ENCODE measurements at regions not wholly inside any gene's neighbourhood (a gene's known extent, or its start where the extent isn't known, plus 50 kb on each side); places are given as distances from the start of the nearest gene placed in this dataset.

DNA sequence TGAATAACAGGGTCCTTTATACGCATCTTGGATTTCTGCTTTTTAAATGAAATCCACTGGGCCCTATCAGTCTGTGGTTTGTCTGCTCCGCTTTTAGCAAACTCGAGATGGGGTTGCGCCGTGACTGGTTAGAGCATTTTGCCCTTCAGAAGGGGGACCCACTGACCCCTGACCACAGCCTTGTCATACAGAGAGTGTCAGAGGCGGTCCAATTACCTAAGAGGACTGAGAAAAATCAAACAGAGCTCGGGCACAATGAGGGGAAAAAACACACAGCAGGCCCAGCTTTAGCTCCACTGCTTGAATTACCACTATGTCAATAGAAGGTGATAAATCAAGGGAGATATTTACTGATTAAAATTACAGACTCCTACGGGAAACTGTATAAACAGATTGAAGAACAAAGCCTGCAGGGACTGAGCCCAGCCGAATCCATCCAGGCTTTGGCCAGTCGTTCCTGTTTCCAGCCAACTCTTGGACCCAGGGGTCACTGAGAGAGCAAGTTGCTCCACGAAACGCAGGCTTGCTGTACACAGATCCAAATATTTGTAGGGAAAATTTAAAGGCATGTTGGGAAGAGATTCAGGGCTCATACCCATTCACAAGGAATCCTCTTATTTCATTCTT lies 131.9 kb upstream of the ZFHX3 start:
- BruUV-seq (replicated peaks), result no TSS peak
- ATAC-seq, result no peak

DNA sequence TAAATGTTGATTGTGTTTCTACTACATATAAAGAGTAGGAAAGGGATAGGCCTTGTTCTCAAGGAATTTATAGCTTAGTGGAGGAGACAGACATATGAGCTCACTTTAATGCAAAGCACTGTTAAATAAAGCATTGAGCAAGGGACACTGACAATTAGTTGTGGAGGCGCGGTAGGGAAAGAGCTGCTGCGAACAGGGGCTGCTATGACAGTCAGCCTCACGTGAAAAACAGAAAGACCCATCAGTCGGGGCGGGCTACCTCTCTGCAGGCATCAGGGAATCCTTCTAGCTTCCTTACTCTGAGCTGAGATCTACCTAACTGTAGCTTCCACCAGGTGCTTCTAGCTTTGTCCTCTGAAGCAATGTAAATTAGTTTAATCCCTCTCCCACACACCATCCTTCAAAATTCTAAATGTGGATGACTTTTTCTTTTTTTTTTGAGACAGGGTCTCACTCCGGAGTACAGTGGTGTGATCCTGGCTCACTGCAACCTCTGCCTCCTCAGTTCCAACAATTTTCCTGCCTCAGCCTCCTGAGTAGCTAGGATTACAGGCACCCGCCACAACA lies 129.9 kb upstream of the ZFHX3 start:
- TF ChIP-seq, protein P1, sequence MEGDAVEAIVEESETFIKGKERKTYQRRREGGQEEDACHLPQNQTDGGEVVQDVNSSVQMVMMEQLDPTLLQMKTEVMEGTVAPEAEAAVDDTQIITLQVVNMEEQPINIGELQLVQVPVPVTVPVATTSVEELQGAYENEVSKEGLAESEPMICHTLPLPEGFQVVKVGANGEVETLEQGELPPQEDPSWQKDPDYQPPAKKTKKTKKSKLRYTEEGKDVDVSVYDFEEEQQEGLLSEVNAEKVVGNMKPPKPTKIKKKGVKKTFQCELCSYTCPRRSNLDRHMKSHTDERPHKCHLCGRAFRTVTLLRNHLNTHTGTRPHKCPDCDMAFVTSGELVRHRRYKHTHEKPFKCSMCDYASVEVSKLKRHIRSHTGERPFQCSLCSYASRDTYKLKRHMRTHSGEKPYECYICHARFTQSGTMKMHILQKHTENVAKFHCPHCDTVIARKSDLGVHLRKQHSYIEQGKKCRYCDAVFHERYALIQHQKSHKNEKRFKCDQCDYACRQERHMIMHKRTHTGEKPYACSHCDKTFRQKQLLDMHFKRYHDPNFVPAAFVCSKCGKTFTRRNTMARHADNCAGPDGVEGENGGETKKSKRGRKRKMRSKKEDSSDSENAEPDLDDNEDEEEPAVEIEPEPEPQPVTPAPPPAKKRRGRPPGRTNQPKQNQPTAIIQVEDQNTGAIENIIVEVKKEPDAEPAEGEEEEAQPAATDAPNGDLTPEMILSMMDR (IDR thresholded peaks at IDR 0.05), result no peak
- TF ChIP-seq POLR2AphosphoS5 (IDR thresholded peaks at IDR 0.05; ENCODE audit: low read depth, low read length) (no peak), SIN3A (IDR thresholded peaks at IDR 0.05; ENCODE audit: borderline replicate concordance, insufficient read depth, low read depth, low read length) (no peak), TCF7L2 (IDR thresholded peaks at IDR 0.05; ENCODE audit: low read depth, low read length) (no peak)
- TF ChIP-seq, protein P2, sequence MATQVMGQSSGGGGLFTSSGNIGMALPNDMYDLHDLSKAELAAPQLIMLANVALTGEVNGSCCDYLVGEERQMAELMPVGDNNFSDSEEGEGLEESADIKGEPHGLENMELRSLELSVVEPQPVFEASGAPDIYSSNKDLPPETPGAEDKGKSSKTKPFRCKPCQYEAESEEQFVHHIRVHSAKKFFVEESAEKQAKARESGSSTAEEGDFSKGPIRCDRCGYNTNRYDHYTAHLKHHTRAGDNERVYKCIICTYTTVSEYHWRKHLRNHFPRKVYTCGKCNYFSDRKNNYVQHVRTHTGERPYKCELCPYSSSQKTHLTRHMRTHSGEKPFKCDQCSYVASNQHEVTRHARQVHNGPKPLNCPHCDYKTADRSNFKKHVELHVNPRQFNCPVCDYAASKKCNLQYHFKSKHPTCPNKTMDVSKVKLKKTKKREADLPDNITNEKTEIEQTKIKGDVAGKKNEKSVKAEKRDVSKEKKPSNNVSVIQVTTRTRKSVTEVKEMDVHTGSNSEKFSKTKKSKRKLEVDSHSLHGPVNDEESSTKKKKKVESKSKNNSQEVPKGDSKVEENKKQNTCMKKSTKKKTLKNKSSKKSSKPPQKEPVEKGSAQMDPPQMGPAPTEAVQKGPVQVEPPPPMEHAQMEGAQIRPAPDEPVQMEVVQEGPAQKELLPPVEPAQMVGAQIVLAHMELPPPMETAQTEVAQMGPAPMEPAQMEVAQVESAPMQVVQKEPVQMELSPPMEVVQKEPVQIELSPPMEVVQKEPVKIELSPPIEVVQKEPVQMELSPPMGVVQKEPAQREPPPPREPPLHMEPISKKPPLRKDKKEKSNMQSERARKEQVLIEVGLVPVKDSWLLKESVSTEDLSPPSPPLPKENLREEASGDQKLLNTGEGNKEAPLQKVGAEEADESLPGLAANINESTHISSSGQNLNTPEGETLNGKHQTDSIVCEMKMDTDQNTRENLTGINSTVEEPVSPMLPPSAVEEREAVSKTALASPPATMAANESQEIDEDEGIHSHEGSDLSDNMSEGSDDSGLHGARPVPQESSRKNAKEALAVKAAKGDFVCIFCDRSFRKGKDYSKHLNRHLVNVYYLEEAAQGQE (IDR thresholded peaks at IDR 0.05; ENCODE audit: insufficient read depth in 1 of 2, low read depth in 2 of 2, low read length in 1 of 2), result no peak
- DNase-seq (ENCODE audit: low read depth, low spot score) (no peak), ATAC-seq (no peak)
- in situ Hi-C loops (cut with HindIII; ENCODE audit: low pct_unique_long_range_greater_than_20kb, low sequenced_read_pairs) (no loop called here), intact Hi-C loops (cut with micrococcal nuclease; ENCODE audit: unreplicated experiment) (no loop called here)
- Histone ChIP-seq H3K36me3 (ENCODE audit: control insufficient read depth, insufficient read depth, low read length) (no peaks in the 10 kb centered on the region), H3K27ac (ENCODE audit: low read length) (no peak overlapping the region), H3K9me3 (ENCODE audit: control insufficient read depth, insufficient read depth, low read depth, low read length) (no peaks in the 10 kb centered on the region), H3K27me3 (ENCODE audit: control insufficient read depth, insufficient read depth, low read length) (no peaks in the 10 kb centered on the region), H3K4me1 (ENCODE audit: control insufficient read depth, insufficient read depth, low read length) (no peaks in the 10 kb centered on the region), H3K4me3 (ENCODE audit: low read depth in 2 of 2, low read length in 2 of 2) (no peak overlapping the region)
- POLR2A ChIA-PET, result interaction anchor here (0.5 kb wide), 1 partner anchor 479 kb away, joined by 3 read pairs; no protein-coding TSS in a partner anchor
- CTCF ChIA-PET, result interaction anchor here (0.6 to 1.1 kb wide), 2 partner anchors 19 to 345 kb away, joined by 3 to 6 read pairs; no protein-coding TSS in a partner anchor
- no TSS peak for BruUV-seq (replicated peaks)

More for the DNA sequence above, 131.9 kb upstream of the ZFHX3 start:
- TF ChIP-seq, protein P2 (IDR thresholded peaks at IDR 0.05; ENCODE audit: insufficient read depth in 1 of 2, low read depth in 2 of 2, low read length in 1 of 2), result no peak
- TF ChIP-seq SIN3A (IDR thresholded peaks at IDR 0.05; ENCODE audit: borderline replicate concordance, insufficient read depth, low read depth, low read length) (no peak), POLR2AphosphoS5 (IDR thresholded peaks at IDR 0.05; ENCODE audit: low read depth, low read length) (no peak), TCF7L2 (IDR thresholded peaks at IDR 0.05; ENCODE audit: low read depth, low read length) (no peak)
- TF ChIP-seq, protein P1 (IDR thresholded peaks at IDR 0.05), result no peak
- no peak overlapping the region for H3K27ac ChIP-seq (ENCODE audit: low read length)
- ChIA-PET POLR2A (no interaction called here), CTCF (no interaction called here)
- H3K36me3 ChIP-seq (ENCODE audit: control insufficient read depth, insufficient read depth, low read length), result no peaks in the 10 kb centered on the region
- DNase-seq (ENCODE audit: low read depth, low spot score), result no peak
- no peaks in the 10 kb centered on the region for H3K9me3 ChIP-seq (ENCODE audit: control insufficient read depth, insufficient read depth, low read depth, low read length)
- no peaks in the 10 kb centered on the region for H3K27me3 ChIP-seq (ENCODE audit: control insufficient read depth, insufficient read depth, low read length)
- H3K4me3 ChIP-seq (ENCODE audit: low read depth in 2 of 2, low read length in 2 of 2), result no peak overlapping the region
- H3K4me1 ChIP-seq (ENCODE audit: control insufficient read depth, insufficient read depth, low read length), result no peaks in the 10 kb centered on the region
- in situ Hi-C loops (cut with HindIII; ENCODE audit: low pct_unique_long_range_greater_than_20kb, low sequenced_read_pairs) (no loop called here), intact Hi-C loops (cut with micrococcal nuclease; ENCODE audit: unreplicated experiment) (no loop called here)

Measured in Panc1 (cell line).